Right lobe of liver (tissue), 4 donors: ENCODE measurements at regions not wholly inside any gene's neighbourhood (a gene's known extent, or its start where the extent isn't known, plus 50 kb on each side); places are given as distances from the start of the nearest gene placed in this dataset.

Source experiments
- CTCF ChIP-seq, 4 donors: fragments of 200-600 bp in 3 of 4; fragments of 450-650 bp in 1 of 4; IDR thresholded peaks; one replicate each; pipeline versions ENCODE4 v1.5.1 to v1.8.0; 2016 to 2022; ENCODE audit warnings: antibody characterized with exemption in 4 of 4, mild to moderate bottlenecking in 2 of 4
- POLR2A ChIP-seq: fragments of 450-650 bp; IDR thresholded peaks from one replicate; pipeline ENCODE4 v1.6.1; 2017; ENCODE audit warnings: antibody characterized with exemption, mild to moderate bottlenecking
- donor health status: DM: no; HTN: no; CAD: no.
- donor health status: DM: no; HTN: no; CAD: no.
- donor health status: DM: no; HTN: yes; CAD: no.

- TF ChIP-seq CTCF (IDR thresholded peaks at IDR 0.05), result no peak
- no peak for TF ChIP-seq POLR2A
These were observed 436.7 kb downstream of the MID1IP1 start for GRCh38 chrX:39238006-39238405.
